ENCODE measurements at regions not wholly inside any gene's neighbourhood (a gene's known extent, or its start where the extent isn't known, plus 50 kb on each side); places are given as distances from the start of the nearest gene placed in this dataset.

- Histone ChIP-seq H3K9ac (ENCODE audit: extremely low read depth, insufficient read length, low read length) (no peak overlapping the region), H2BK5ac (ENCODE audit: insufficient read length, low read length) (no peak overlapping the region), H3K4me2 (ENCODE audit: insufficient read depth, insufficient read length, low read length) (no peak overlapping the region), H3K18ac (ENCODE audit: insufficient read length, low read depth, low read length) (no peak overlapping the region), H2BK12ac (ENCODE audit: insufficient read length, low read depth, low read length) (no peak overlapping the region), H3K9me3 (ENCODE audit: control insufficient read depth, low read depth, low read length) (no peaks in the 10 kb centered on the region), H3K27ac (ENCODE audit: insufficient read length, low read depth, low read length) (no peak overlapping the region), H3T11ph (ENCODE audit: low read length) (no peak overlapping the region), H4K5ac (ENCODE audit: insufficient read length, low read depth, low read length) (no peak overlapping the region), H2BK20ac (ENCODE audit: low read depth, low read length, poor library complexity, severe bottlenecking) (no peak overlapping the region), H2AFZ (ENCODE audit: low read length) (no peak overlapping the region), H3K23ac (ENCODE audit: insufficient read length, low read depth, low read length) (no peak overlapping the region), H3K27me3 (ENCODE audit: insufficient read depth, low read length) (no peaks in the 10 kb centered on the region), H3K79me2 (ENCODE audit: insufficient read depth, low read length) (no peaks in the 10 kb centered on the region), H3K14ac (ENCODE audit: insufficient read depth, low read length) (no peak overlapping the region), H3K4ac (ENCODE audit: low read depth, low read length) (no peak overlapping the region), H3K79me1 (ENCODE audit: insufficient read depth, low read depth, low read length, poor library complexity, severe bottlenecking) (no peaks in the 10 kb centered on the region), H4K91ac (ENCODE audit: insufficient read length, low read depth, low read length) (no peak overlapping the region), H2AK5ac (ENCODE audit: insufficient read length, low read length) (no peak overlapping the region), H2BK15ac (ENCODE audit: low read depth, low read length) (no peak overlapping the region), H4K20me1 (ENCODE audit: control insufficient read depth, insufficient read depth, insufficient read length) (no peaks in the 10 kb centered on the region), H3K4me1 (ENCODE audit: insufficient read depth, low read length) (no peaks in the 10 kb centered on the region), H2BK120ac (ENCODE audit: low read depth, low read length, poor library complexity, severe bottlenecking) (no peak overlapping the region), H3K56ac (ENCODE audit: insufficient read length, low read depth, low read length) (no peak overlapping the region), H4K8ac (replicated peaks; ENCODE audit: insufficient read length, low read depth, low read length) (no peak overlapping the region), H3K23me2 (ENCODE audit: insufficient read length, low read depth, low read length, poor library complexity, severe bottlenecking) (no peaks in the 10 kb centered on the region)
- TF ChIP-seq CTCF (conservative IDR thresholded peaks at IDR 0.05) = no peak
- no peaks in the 10 kb centered on the region for H3K27me3 Mint-ChIP-seq (ENCODE audit: low read depth)
- DNase-seq = no peak
- WGBS (ENCODE audit: extremely low coverage, insufficient read length, low lambda C conversion rate) = no CpG with 5 or more reads among the region's 5 CpGs
- H3K27ac Mint-ChIP-seq = peak overlapping the region in 1 of 3 experiments; percentile 55; a peak in 1 of 7 replicates
- no peaks in the 10 kb centered on the region for H3K36me3 Mint-ChIP-seq (ENCODE audit: insufficient read depth in 1 of 3, low read depth in 3 of 3)
- H3K4me3 Mint-ChIP-seq = no peak overlapping the region
- H3K9me3 Mint-ChIP-seq = no peaks in the 10 kb centered on the region; a peak in 3 of 5 replicates
- H3K4me1 Mint-ChIP-seq = peaks cover 4 to 10% of the 10 kb centered on the region in 2 experiments; a peak in 1 of 4 replicates
These were observed 233.1 kb downstream of the BCAS1 start for GRCh38 chr20:53837126-53837826.
